Spleen (tissue), 7 donors: ENCODE measurements at regions not wholly inside any gene's neighbourhood (a gene's known extent, or its start where the extent isn't known, plus 50 kb on each side); places are given as distances from the start of the nearest gene placed in this dataset.

ENCODE experiments used
- CTCF ChIP-seq, 11 experiments: fragments of 200-600 bp in 7 of 11; fragments of 450-650 bp in 4 of 11; sonication (generic) in 4 of 11; IDR thresholded peaks in 8 of 11; conservative IDR thresholded peaks in 3 of 11; 1 replicate in 7 of 11; 2 replicates in 4 of 11; pipeline versions ENCODE4 v1.4.0 to v1.8.0; 2016 to 2021; ENCODE audit warnings: antibody characterized with exemption in 11 of 11, inconsistent platforms in 4 of 11, mild to moderate bottlenecking in 1 of 11
- POLR2A ChIP-seq, 3 donors: fragments of 450-650 bp; IDR thresholded peaks; one replicate each; pipeline ENCODE4 v1.5.1; 2017; ENCODE audit warnings: antibody characterized with exemption in 3 of 3, mild to moderate bottlenecking in 1 of 3
- POLR2AphosphoS5 ChIP-seq, 3 donors: sonication (generic); formaldehyde crosslinking; IDR thresholded peaks; one replicate each; pipeline ENCODE4 v1.5.1; 2017; ENCODE audit warnings: antibody characterized with exemption in 3 of 3
- donor health status: DM: no; HTN: no; CAD: no; lungs with moderate emphysema.
- donor health status: DM: no; HTN: no; CAD: no.
- donor health status: DM: no; HTN: no; CAD: no.

GRCh38 chr11:127632976-127633680 is 632.6 kb upstream of the KIRREL3 start:
- TF ChIP-seq POLR2AphosphoS5 (IDR thresholded peaks at IDR 0.05), result no peak
- TF ChIP-seq CTCF (IDR thresholded peaks at IDR 0.05 in 8 of 11, conservative IDR thresholded peaks at IDR 0.05 in 3 of 11), result no peak
- TF ChIP-seq POLR2A (IDR thresholded peaks at IDR 0.05), result no peak
